Hematopoietic multipotent progenitor cell (in vitro differentiated cells): ENCODE measurements at regions not wholly inside any gene's neighbourhood (a gene's known extent, or its start where the extent isn't known, plus 50 kb on each side); places are given as distances from the start of the nearest gene placed in this dataset.

Experiments
- DNase-seq, 3 donors: peaks; one replicate each; pipeline ENCODE4 v3.0.0-alpha.2; 2011 to 2015; ENCODE audit warnings: low read depth in 2 of 3, low spot score in 2 of 3

- no peak for DNase-seq
Measured at GRCh38 chr20:16942756-16943155, 194.6 kb downstream of the OTOR start.

GRCh38 chr20:16944745-16945144, 196.6 kb downstream of the OTOR start:
- DNase-seq: no peak

- no peak for DNase-seq
Measured at GRCh38 chr20:16945619-16946018, 197.5 kb downstream of the OTOR start.

GRCh38 chr20:16946097-16946496, 197.9 kb downstream of the OTOR start:
- no peak for DNase-seq

- no peak for DNase-seq
Measured at GRCh38 chr20:16947479-16947878, 199.3 kb downstream of the OTOR start.

GRCh38 chr20:16951876-16952275, 203.7 kb downstream of the OTOR start:
- DNase-seq: no peak

GRCh38 chr20:16952965-16953364, 204.8 kb downstream of the OTOR start:
- DNase-seq: no peak

GRCh38 chr20:16953858-16954257, 205.7 kb downstream of the OTOR start:
- no peak for DNase-seq

- no peak for DNase-seq
Measured at GRCh38 chr20:16955462-16955861, 207.3 kb downstream of the OTOR start.

- no peak for DNase-seq
Measured at GRCh38 chr20:16955971-16956370, 207.8 kb downstream of the OTOR start.

GRCh38 chr20:16965401-16965800, 217.2 kb downstream of the OTOR start:
- DNase-seq: no peak

- DNase-seq: no peak
Measured at GRCh38 chr20:16966276-16966880, 218.2 kb downstream of the OTOR start.

GRCh38 chr20:16968099-16968498, 219.9 kb downstream of the OTOR start:
- no peak for DNase-seq

GRCh38 chr20:16970776-16971175, 222.6 kb downstream of the OTOR start:
- DNase-seq: no peak

GRCh38 chr20:16974080-16974854, 226.1 kb downstream of the OTOR start:
- no peak for DNase-seq

GRCh38 chr20:16974855-16975162, 226.7 kb downstream of the OTOR start:
- DNase-seq: no peak

GRCh38 chr20:16975682-16976081, 227.5 kb downstream of the OTOR start:
- no peak for DNase-seq

- no peak for DNase-seq
Measured at GRCh38 chr20:16978497-16978896, 230.3 kb downstream of the OTOR start.

GRCh38 chr20:16982091-16982726, 234.1 kb downstream of the OTOR start:
- no peak for DNase-seq

GRCh38 chr20:16984481-16984880, 236.3 kb downstream of the OTOR start:
- DNase-seq: no peak

GRCh38 chr20:17003170-17003870, 223.5 kb upstream of the PCSK2 start:
- DNase-seq: no peak

GRCh38 chr20:17010181-17010580, 216.7 kb upstream of the PCSK2 start:
- DNase-seq: no peak
